GM23338 (cell line): ENCODE measurements at regions not wholly inside any gene's neighbourhood (a gene's known extent, or its start where the extent isn't known, plus 50 kb on each side); places are given as distances from the start of the nearest gene placed in this dataset.

ENCODE experiments used
- EZH2 ChIP-seq: fragments of 200-600 bp; sonication (generic); IDR thresholded peaks from one replicate; pipeline ENCODE4 v1.8.0; 2017; ENCODE audit warnings: antibody characterized with exemption, mild to moderate bottlenecking, low read depth; ENCODE audit not compliant: unreplicated experiment
- EZH2phosphoT487 ChIP-seq: fragments of 200-600 bp; sonication (generic); IDR thresholded peaks from one replicate; pipeline ENCODE4 v1.8.1; 2018; ENCODE audit warnings: antibody characterized with exemption; ENCODE audit not compliant: unreplicated experiment
- POLR2AphosphoS5 ChIP-seq: IDR thresholded peaks from 2 replicates; pipeline ENCODE4 v1.6.1; 2016; ENCODE audit warnings: antibody characterized with exemption, low read depth
- ZNF114 ChIP-seq: fragments of 250-450 bp; sonication (Bioruptor Pico); IDR thresholded peaks from 2 replicates; pipeline ENCODE4 v1.5.0; 2020; ENCODE audit warnings: mild to moderate bottlenecking, moderate library complexity
- ZNF331 ChIP-seq: fragments of 250-450 bp; sonication (Bioruptor Pico); IDR thresholded peaks from 2 replicates; pipeline ENCODE4 v1.5.0; 2020; ENCODE audit warnings: low read depth, mild to moderate bottlenecking, moderate library complexity
- TF ChIP-seq, protein P1 (sequence below), 2 experiments: fragments of 200-600 bp in 1 of 2; sonication (generic) in 1 of 2; conservative IDR thresholded peaks; 2 replicates each; pipeline versions ENCODE4 v1.5.1 to v1.6.1; 2016 to 2017; ENCODE audit warnings: antibody characterized with exemption in 2 of 2, low read depth in 2 of 2, mild to moderate bottlenecking in 2 of 2, moderate library complexity in 1 of 2
- TF ChIP-seq, protein P2 (sequence below): IDR thresholded peaks from one replicate; pipeline ENCODE4 v1.6.1; 2018; ENCODE audit warnings: antibody characterized with exemption; ENCODE audit not compliant: unreplicated experiment

DNA sequence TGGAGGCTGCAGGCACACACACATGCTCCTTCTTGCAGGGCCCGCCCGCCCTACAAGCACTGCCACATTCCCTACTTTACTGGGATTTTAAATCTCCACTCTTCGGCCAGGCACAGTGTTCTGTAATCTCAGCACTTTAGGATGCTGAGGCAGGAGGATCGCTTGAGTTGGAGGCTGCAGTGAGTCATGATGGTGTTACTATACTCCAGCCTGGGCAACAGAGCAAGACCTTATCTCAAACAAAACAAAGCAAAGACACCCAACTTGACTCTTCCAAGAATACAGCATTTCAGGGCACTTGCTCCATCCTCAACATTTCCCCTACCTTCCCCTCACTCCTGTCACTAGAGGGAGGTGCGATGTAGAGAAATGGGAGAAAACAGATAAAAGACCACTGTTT, 194.0 kb downstream of the MYLK4 start:
- TF ChIP-seq, protein P1, sequence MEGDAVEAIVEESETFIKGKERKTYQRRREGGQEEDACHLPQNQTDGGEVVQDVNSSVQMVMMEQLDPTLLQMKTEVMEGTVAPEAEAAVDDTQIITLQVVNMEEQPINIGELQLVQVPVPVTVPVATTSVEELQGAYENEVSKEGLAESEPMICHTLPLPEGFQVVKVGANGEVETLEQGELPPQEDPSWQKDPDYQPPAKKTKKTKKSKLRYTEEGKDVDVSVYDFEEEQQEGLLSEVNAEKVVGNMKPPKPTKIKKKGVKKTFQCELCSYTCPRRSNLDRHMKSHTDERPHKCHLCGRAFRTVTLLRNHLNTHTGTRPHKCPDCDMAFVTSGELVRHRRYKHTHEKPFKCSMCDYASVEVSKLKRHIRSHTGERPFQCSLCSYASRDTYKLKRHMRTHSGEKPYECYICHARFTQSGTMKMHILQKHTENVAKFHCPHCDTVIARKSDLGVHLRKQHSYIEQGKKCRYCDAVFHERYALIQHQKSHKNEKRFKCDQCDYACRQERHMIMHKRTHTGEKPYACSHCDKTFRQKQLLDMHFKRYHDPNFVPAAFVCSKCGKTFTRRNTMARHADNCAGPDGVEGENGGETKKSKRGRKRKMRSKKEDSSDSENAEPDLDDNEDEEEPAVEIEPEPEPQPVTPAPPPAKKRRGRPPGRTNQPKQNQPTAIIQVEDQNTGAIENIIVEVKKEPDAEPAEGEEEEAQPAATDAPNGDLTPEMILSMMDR (conservative IDR thresholded peaks at IDR 0.05; ENCODE audit: low read depth in 2 of 2): peak in 1 of 2 experiments; percentile 32; a peak in 2 of 4 replicates
- TF ChIP-seq EZH2 (no peak), ZNF114 (no peak), POLR2AphosphoS5 (no peak), ZNF331 (CRISPR knock-in tag) (no peak), EZH2phosphoT487 (no peak)
- TF ChIP-seq, protein P2, sequence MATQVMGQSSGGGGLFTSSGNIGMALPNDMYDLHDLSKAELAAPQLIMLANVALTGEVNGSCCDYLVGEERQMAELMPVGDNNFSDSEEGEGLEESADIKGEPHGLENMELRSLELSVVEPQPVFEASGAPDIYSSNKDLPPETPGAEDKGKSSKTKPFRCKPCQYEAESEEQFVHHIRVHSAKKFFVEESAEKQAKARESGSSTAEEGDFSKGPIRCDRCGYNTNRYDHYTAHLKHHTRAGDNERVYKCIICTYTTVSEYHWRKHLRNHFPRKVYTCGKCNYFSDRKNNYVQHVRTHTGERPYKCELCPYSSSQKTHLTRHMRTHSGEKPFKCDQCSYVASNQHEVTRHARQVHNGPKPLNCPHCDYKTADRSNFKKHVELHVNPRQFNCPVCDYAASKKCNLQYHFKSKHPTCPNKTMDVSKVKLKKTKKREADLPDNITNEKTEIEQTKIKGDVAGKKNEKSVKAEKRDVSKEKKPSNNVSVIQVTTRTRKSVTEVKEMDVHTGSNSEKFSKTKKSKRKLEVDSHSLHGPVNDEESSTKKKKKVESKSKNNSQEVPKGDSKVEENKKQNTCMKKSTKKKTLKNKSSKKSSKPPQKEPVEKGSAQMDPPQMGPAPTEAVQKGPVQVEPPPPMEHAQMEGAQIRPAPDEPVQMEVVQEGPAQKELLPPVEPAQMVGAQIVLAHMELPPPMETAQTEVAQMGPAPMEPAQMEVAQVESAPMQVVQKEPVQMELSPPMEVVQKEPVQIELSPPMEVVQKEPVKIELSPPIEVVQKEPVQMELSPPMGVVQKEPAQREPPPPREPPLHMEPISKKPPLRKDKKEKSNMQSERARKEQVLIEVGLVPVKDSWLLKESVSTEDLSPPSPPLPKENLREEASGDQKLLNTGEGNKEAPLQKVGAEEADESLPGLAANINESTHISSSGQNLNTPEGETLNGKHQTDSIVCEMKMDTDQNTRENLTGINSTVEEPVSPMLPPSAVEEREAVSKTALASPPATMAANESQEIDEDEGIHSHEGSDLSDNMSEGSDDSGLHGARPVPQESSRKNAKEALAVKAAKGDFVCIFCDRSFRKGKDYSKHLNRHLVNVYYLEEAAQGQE: no peak
